ENCODE measurements at regions not wholly inside any gene's neighbourhood (a gene's known extent, or its start where the extent isn't known, plus 50 kb on each side); places are given as distances from the start of the nearest gene placed in this dataset.

DNA sequence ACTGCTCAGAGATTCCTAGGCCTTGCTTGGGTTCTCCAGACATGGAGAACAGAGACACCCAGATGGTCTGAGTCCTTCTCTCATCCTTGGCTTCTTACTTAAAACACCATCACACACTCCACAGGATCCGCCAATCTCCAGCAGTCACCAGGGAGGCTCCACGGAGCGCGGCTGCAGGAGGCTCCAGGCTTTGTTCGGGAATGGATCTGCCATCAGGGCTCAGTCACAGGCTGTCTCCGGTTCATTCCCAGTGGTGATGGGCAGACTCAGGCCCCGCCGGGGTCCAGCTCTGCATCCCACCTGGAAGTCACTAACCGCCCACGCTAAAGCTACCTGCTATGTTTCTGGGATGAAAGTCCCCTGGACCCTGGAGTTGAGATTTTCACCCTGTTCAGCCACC lies 312.9 kb downstream of the TCERG1L start:
- DNase-seq (ENCODE audit: low read depth), result no peak

DNA sequence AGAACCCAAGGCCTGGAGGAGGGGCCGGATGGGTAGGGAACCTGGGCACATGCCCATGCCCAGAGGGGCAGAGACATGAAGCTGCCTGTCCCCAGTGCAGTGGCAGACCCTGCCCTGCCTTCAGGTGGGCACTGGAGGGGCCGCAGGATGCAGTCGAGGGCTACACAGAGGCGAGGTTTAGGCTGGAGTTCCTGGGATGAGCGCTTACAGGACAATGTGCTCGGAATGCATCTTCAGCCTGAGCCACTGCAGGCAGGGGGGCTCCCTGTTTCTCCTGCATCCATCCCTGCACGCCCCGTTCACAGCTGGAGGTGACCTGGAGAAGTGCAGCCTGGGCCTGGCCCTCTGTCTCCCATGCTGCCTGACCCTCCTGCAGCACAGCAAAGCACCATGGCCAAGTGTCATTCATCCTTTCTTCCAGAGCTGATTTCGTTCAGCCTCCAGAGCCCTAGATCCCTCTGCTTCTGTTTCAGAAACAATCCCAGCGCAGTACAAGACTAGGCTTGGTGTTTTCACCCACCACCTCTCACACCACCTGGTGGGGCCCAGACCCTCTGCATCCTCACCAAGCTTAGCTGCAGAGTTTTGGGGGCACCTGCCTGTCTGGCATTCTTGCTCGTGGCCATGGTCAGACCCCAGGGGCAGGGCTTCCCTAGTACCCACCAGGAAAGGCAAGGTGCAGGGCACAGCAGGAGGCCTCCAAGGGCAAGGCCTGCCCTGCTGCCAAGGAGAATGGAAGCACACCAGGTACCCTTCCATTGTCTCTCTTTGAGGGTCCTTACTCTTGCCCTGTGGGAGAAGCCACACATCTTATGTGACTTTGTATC lies 311.9 kb downstream of the TCERG1L start:
- no peak for DNase-seq (ENCODE audit: low read depth)

DNA sequence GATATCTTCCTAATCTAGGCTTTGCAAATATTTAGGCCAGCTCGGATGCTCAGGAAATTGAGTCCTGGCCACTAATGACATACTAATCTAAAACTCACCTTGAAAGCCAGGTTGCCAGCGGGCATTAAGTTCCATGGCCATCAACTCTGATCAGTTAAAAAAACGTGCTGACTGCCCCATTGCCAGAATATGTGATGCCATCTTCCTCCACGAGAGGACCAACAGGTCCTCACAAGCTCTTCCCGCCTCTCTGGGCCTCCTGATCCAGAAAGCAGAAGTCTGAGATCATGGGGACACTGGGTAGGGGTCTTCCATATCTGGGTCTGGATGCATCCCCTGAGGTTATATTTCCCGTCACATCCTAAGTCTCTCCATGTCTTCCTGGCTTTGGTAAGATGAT lies 311.3 kb downstream of the TCERG1L start:
- no peak for DNase-seq (ENCODE audit: low read depth)

DNA sequence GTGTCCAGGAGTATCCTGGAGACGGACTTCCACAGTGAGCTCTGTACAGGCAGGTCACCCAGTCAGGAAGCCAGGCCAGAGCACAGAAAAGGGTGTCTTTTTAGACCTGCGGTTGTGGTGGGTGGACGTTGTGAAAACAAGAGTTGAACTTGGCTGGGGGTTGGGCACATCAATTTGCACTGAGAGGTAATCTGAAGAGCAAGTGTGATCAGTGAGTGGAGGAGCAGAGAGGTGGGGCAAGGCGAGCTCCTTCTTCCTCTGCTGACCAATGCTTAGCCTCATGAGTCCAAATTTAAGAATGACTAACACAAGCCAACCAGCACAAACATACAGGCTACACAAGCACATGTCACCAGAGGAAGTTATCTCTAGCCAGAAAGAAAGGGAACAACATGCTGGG lies 310.8 kb downstream of the TCERG1L start:
- no peak for DNase-seq (ENCODE audit: low read depth)

DNA sequence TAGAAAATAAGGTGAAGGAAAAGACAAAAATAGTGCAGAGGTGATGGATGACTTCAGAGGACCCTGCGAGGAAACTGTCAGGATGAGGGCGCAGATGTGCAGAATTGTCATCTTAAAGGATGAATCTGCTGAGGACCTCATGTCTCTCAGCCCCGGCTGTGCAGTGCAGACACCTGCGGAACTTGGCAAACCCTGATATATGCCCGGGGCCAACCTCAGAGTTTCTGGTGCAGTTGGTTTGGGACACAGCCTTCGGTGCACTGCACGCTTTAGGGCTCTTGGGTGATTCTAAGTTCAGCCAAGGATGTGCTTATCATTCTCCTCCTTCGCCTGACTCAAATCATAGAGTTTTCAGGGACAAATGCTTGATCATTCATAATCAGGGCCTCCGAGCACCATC lies 310.1 kb downstream of the TCERG1L start:
- no peak for DNase-seq (ENCODE audit: low read depth)

DNA sequence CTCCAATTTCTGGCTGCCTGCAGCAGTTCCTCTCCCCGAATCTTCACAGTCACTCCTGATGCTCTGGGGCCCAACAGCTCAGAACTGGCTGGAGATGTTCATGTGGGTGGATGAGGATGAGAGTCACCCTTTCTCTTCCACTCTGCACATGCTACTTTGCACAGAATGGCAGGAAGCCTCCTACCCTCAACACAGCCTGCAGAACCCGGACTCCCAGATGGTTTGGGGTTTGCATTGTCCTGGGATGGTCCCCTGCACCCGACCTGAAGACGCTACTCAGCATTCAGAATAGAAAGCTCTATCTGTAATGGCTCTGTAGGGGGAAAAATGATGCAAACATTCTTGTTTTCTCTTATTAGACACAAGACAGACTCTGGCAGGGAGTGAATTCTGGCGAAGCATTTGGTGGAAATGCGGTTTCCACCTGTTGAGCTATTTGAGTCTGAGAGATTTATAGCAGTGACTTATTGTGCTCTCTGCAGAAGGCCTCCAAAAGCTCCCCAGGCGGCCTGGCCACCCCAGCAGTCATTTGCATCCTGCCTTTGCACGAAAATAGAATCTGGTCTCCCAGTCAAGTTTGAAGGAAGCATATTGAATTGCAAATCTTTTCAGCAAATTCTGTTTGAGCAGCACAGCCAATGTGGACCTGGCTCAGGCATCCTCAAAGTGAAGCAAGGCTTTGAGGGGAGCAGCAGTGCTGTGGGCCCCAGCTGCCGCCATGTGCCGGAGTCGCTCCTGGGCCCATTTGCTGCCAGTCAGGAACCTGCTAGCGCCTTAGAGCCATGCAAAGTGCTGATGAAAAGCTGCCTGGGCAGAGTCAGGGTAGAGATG lies 309.3 kb downstream of the TCERG1L start:
- no peak for DNase-seq (ENCODE audit: low read depth)

DNA sequence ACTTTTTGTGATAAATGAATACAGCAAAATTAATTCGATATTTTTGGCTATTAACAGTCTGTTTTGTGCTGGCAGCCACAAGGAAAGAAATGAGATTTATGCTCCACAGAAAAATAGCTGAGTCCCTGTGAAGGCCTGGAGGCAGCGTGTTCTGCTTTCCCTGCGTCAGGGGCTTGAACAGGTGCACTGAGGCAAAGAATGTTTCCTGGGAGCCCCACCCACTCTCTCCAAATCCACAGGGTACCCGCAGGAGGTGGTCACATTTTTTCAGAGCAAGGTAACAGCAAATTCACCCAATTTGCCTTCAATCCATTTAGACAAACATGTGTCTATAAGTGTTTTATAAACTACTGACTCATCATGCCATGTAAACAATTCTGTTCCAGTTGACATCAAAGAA lies 308.1 kb downstream of the TCERG1L start:
- DNase-seq (ENCODE audit: low read depth), result no peak

DNA sequence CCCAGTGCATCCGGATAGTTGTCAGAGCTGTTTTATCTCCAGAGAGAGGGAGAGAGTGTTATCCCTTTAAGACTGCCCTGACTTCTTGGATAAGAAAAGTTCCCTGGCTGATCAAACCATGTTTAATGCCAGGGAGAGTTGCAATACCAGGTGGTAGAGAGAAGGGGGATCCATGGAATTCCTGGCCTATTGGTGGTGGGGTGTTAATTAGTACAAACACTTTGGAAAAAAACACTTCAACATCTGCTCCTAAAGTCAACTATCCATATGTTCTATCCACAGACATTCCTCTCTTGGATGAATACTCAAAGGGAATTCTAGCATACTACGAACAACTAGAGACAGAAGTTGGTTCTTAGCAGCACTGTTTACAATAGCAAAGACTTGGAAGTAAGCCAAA lies 307.2 kb downstream of the TCERG1L start:
- no peak for DNase-seq (ENCODE audit: low read depth)

DNA sequence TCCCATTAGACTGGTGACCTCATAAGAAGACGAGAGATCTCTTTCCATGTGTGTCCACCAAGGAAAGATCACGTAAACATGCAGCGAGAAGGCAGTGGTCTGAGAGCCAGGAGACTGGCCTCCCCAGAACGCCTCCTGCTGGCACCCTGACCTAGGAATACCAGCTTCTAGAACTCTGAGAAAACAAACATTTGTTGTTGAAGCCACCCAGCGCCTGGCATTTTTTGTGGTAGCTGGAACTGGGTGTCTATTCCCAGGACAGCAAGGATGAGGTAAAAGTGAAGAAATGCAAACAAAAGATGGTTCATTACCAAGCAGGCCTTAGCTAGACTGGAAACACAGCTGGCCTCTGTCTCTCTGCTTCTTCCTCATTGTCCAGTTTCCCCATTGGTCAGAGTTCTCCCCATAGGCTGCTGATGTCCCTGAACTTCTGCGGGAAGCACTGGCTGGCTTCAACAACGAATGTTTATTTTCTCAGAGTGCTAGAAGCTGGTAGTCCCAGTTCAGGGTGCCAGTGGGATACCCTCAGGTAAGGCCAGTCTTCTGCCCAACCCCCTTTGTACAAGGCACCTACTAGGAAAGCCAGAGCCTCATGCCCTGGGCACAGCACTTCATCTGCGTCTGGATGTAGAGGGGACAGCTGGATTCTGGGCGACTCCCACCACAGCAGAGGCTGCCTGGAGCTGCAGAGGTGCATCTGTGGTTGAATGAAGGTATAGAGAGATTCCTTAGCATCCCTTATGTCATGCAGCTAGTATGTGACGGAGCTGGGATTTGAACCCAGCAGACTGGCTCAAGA lies 304.9 kb downstream of the TCERG1L start:
- no peak for DNase-seq (ENCODE audit: low read depth)

DNA sequence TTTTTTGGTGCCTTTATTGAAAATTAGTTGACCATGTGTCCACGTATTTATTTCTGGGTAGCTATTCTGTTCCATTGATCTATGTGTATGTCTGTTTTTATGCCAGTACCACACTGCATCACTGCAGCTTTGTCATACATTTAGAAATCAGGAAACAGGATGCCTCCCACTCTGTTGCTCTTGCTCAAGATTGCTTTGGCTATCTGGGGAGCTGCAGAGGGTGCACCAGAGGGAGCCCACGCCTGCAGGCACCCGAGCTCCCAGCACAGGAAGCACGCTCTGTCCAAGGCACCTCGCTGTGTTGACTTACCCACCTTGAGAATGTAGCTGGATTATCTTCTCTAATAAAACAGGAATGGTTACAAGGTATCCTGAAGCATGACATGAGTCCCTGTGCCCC lies 301.7 kb downstream of the TCERG1L start:
- DNase-seq (ENCODE audit: low read depth), result no peak

DNA sequence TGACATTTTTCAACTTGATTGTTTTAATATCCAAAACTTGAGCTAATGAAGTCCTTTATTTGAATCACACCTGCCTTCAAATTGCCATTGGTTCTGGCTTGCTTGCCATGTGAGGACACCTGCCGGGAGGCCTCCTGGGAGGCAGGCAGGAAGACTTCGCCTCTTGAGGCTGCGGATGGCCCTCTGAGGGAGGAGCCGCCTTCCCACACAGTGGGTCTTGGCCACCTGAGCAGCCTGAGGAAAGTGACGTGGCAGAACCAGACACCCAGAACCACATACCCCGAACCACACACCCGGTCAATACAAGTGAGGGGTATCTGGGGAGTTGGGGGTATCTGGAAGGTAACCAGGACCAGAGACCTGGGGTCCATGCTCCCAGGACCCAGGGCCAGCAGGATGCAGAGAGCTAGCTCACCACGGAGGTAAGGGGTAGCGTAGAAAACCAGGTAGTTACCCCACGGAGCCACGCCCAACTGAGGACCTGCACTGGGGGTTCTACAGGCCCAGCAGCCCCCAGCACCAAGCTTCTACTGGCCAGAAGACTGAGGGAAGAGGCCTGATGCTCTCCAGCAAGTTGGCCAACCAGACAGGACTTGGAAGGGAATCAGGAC lies 300.5 kb downstream of the TCERG1L start:
- no peak for DNase-seq (ENCODE audit: low read depth)

DNA sequence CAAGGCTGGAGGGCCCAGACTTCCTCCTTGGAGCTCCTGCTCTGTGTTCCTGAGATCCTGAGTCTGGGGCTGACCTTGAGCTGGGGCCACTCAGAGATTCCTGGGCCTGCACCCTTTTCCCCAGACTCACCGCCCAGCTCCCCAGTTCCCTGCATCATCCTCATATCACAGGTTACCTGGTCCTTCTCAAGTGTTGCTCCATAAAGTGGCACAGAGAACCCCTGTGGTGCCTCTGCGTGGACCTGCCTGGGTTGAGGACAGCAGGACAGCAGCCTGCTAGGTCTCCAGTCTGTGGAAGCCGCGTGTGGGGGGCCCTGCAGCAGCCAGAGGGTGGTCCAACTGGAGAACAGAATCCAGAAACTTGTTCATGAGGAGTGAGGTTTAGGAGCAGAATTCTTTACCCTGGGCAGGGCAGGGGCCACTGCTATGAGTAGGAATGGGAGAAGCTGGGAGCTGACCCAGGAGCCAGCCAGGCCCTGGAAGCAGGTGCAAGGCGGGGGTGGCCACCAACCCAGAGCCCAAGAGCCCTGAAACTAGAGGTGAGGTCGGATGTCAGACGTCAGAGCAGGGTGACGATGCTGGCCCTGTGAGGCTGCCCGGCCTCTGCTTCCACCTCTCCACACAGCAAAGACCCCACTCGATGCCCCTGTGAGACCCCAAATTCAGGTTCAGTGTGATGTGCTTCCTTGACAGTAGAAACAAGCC lies 299.4 kb downstream of the TCERG1L start:
- no peak for DNase-seq (ENCODE audit: low read depth)

DNA sequence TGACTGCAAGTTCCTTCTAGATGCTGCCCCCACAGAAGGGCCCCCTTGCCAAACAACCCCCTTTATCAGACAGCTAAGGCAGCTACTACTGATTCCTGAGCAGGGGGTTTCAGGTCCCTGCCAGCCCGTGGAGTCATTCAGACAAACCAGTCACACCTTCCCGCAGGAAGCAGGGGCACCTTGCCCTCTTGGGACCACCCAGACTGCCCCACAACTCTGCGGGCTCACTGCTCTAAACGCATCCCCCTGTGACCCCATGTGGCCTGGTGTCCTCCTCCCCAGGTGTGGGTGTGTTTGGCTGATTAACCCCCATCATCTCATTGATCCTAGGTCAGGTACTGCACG lies 298.9 kb downstream of the TCERG1L start:
- DNase-seq (ENCODE audit: low read depth), result no peak

DNA sequence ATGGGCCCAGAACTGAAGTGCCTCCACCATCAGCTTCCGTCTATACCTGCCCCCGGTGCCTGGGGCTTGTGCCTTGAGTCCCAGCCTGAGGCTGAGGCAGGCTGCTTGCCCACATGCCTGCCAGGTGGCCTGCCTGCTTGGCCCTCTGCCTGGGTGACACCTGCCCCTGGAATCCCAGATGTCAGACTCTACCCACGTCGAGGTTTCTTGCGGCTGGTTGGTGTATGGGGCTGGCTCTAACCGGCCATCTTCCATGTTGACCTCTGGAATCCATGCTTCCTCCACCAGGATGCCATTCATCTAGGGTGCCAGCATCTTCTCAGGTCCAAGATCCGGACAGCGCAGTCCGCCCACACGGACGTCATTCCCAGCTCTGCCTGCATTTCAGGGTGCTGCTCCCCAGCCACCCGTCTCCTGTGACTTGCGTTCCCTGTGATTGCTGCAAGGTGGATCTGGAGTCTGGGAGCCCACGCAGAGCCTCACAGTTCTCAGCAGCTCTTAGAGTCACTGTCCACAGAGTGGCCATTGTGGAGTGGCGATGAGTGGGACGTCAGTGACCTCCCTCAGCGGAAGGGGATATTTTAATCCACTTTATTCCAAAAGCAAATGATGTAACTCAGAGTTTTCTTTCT lies 298.1 kb downstream of the TCERG1L start:
- no peak for DNase-seq (ENCODE audit: low read depth)

DNA sequence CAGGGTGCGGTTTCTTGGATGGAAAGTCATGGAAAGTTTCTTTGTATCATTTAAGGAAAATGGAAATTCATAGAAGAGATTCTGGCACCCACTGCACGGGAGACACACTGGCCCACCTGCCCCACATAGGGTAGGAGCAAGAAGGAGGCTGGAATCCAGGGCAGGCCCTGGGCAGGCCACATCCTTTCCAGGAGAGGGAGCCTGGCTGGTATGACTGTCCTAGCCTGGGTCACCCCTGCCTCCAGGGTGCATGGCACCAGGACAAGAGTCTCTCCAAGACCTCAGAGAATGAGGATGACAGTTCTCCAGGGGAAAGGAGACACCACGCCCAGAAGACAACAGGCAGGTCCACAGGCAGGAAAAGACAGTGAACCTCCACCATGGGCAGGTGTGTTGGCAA lies 297.2 kb downstream of the TCERG1L start:
- no peak for DNase-seq (ENCODE audit: low read depth)

DNA sequence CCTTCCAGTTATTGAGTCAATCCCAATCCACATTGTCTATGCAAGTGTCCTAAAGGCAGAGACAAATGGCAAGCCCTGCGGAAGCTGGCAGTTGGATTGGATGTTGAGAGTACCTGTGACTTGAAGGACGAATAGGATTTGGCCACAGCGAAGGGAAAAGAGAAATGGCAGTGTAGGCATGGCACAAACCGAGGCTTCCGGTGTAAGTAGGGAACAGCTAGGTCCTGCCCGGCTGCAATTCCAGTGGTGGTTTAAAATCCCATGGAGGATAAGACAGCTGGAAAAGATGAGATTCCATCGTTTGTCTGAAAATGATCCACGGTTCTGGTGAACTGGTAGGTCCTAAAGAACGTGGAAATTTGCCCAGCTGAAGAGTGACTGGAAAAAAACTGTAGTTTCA lies 296.2 kb downstream of the TCERG1L start:
- DNase-seq (ENCODE audit: low read depth), result no peak

DNA sequence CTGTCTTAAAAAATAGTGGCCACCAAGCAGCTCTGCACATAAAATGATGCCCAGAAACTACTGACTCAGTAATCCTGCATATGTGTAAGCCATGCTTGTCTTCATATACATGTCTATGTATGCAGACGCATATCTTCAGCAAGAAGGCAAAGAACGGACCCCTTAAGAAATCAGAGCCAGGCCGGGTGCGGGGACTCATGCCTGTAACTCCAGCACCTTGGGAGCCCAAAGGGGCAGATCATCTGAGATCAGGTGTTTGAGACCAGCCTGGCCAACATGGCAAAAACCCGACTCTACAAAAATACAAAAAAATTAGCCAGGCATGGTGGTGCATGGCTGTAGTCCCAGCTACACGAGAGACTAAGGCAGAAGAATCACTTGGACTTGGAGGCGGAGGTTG lies 295.0 kb downstream of the TCERG1L start:
- DNase-seq (ENCODE audit: low read depth), result no peak

DNA sequence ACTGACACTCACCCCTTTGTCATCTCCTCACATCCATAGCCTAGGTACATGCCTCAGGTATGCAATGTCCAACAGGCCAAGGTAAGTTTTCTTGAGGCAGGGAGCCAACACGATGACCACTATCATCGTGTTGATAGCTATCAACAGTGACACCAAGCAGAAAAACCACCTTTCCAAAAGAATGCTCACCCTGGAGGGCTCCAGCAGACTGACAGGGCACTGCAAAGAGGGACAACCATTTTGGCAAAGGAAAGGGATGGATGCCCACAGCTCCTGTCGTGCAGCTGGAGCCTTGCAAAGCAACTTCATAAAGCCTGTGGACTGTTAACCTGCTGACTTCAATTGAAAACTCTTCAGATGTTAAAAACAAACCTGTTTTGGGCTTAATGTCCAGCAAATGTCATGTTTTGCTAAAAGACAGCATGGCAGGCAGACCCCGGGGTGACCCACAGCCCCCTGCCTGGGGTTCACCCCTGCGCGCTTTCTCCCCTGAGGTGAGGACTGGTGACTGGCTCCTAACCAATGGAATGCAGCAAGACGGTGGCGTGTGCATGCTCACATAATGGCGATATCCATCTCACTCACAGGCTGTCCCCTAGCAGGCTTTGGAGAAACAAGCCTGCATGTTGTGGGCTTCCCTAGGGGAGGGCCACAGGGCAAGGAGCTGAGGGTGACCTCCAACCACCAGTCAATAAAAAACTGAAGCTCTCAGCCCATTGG lies 293.8 kb downstream of the TCERG1L start:
- no peak for DNase-seq (ENCODE audit: low read depth)

DNA sequence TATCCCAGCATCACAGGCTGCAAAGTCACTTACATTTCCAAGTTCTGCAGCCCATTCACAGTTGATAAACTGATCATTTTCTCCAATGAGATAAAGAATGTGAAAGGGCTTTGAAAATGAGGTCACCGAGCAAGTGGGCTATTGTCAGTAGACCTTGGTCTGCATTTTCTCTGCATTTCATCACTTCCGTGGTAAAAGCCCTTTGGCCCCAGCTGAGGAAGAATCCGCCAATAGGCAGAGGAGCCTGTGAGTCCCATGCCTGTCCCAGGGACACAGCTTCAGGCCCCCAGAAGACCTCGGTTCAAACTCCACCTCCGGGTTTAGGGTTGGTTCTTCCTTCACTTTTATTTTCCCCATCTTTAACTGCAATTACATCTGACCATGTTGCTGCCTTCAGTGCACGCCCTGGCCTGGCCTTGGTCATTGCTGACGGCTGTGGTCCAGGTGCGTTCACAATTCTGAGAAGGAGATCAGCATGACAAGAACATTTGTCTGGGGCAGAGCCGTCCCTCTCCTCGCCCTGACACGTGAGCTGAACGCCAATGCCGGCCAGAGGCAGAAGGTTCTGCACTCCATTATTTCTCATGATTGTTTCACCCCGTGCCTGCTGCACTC lies 292.5 kb downstream of the TCERG1L start:
- DNase-seq (ENCODE audit: low read depth), result no peak

DNA sequence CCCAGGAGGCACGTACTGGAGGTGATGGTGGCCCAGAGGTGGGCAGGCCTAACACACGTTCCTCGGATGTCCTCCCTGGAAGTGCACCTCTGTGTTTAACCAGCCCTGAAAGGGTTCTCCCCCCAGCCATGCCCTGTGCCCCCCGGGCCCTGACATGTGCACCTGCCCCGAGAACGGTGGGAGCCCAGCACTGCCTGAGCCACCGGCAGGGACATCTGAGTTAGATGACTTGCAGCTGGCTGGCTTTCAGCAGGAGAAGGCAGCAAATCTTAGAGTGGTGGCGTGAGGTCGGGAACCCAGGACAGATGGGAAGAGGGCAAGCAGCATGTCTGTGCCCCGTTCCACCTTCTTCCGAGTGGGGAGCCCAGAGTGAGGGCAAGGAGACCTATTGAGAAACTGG lies 291.8 kb downstream of the TCERG1L start:
- no peak for DNase-seq (ENCODE audit: low read depth)

Measured in activated T-cell treated with anti-CD3 and anti-CD28 coated beads for 48 hours (primary cell).